GM23338 (cell line): ENCODE measurements at regions not wholly inside any gene's neighbourhood (a gene's known extent, or its start where the extent isn't known, plus 50 kb on each side); places are given as distances from the start of the nearest gene placed in this dataset.

Source experiments
- ATAC-seq: fragments of 200-7000 bp; cut with Tn5 transposase; 3 replicates; pipeline ENCODE4 v1.9.1; 2020
- DNase-seq: peaks from one replicate; pipeline ENCODE4 v3.0.0-alpha.2; 2015; ENCODE audit warnings: low spot score
- H2AFZ ChIP-seq: fragments of 200-600 bp; sonication (generic); 2 replicates; pipeline ENCODE4 v1.8.0; 2016; ENCODE audit warnings: antibody characterized with exemption, mild to moderate bottlenecking, moderate library complexity
- H3F3A ChIP-seq: fragments of 200-600 bp; sonication (generic); replicated peaks from 2 replicates; pipeline ENCODE4 v1.8.0; 2017; ENCODE audit warnings: antibody characterized with exemption, mixed run types, low read depth
- H3K27ac ChIP-seq: fragments of 200-600 bp; sonication (generic); 2 replicates; pipeline ENCODE4 v1.6.1; 2016; ENCODE audit warnings: low read depth
- H3K27me3 ChIP-seq: fragments of 200-600 bp; sonication (generic); 2 replicates; pipeline ENCODE4 v1.8.0; 2016; ENCODE audit warnings: mild to moderate bottlenecking, mixed run types, moderate library complexity; ENCODE audit not compliant: insufficient read depth
- H3K36me3 ChIP-seq: fragments of 200-600 bp; sonication (generic); 2 replicates; pipeline ENCODE4 v1.8.0; 2016; ENCODE audit warnings: mild to moderate bottlenecking; ENCODE audit not compliant: insufficient read depth
- H3K4me1 ChIP-seq: fragments of 200-600 bp; sonication (generic); 2 replicates; pipeline ENCODE4 v1.8.0; 2016; ENCODE audit warnings: mild to moderate bottlenecking, moderate library complexity; ENCODE audit not compliant: insufficient read depth
- H3K4me2 ChIP-seq: fragments of 200-600 bp; sonication (generic); 2 replicates; pipeline ENCODE4 v1.7.1; 2017; ENCODE audit warnings: mixed run types
- H3K4me3 ChIP-seq: fragments of 200-600 bp; sonication (generic); 2 replicates; pipeline ENCODE4 v1.6.1; 2016; ENCODE audit warnings: mixed run types
- H3K79me2 ChIP-seq: fragments of 200-600 bp; sonication (generic); replicated peaks from 2 replicates; pipeline ENCODE4 v1.8.0; 2017; ENCODE audit warnings: mild to moderate bottlenecking; ENCODE audit not compliant: insufficient read depth
- H3K9me2 ChIP-seq: fragments of 200-600 bp; sonication (generic); 2 replicates; pipeline ENCODE4 v1.8.0; 2017; ENCODE audit not compliant: insufficient read depth
- H4K20me1 ChIP-seq: fragments of 200-600 bp; sonication (generic); replicated peaks from 2 replicates; pipeline ENCODE4 v1.8.0; 2017; ENCODE audit warnings: mild to moderate bottlenecking; ENCODE audit not compliant: insufficient read depth
- H3K27ac Mint-ChIP-seq: 2 replicates; pipeline ENCODE4 v1.8.0; 2020; ENCODE audit warnings: inconsistent platforms, mild to moderate bottlenecking, moderate library complexity, mixed read lengths
- H3K27me3 Mint-ChIP-seq: 3 replicates; pipeline ENCODE4 v1.8.0; 2022; ENCODE audit warnings: low read depth, mild to moderate bottlenecking, moderate library complexity, mixed read lengths, inconsistent platforms; ENCODE audit not compliant: insufficient read depth, poor library complexity
- H3K36me3 Mint-ChIP-seq: 3 replicates; pipeline ENCODE4 v1.8.0; 2021; ENCODE audit warnings: low read depth, mild to moderate bottlenecking, inconsistent platforms, moderate library complexity, mixed read lengths
- H3K4me1 Mint-ChIP-seq: 3 replicates; pipeline ENCODE4 v1.8.0; 2020; ENCODE audit warnings: mild to moderate bottlenecking, inconsistent platforms, mixed read lengths
- H3K4me3 Mint-ChIP-seq: 3 replicates; pipeline ENCODE4 v1.8.0; 2021; ENCODE audit warnings: moderate library complexity, mild to moderate bottlenecking, inconsistent platforms, mixed read lengths
- H3K9me3 Mint-ChIP-seq: 3 replicates; pipeline ENCODE4 v1.8.0; 2020; ENCODE audit warnings: moderate library complexity, mild to moderate bottlenecking, inconsistent platforms, mixed read lengths
- CTCF ChIP-seq, 2 experiments: fragments of 200-600 bp in 1 of 2; sonication (generic) in 1 of 2; conservative IDR thresholded peaks; 2 replicates each; pipeline versions ENCODE4 v1.5.1 to v1.6.1; 2016 to 2017; ENCODE audit warnings: antibody characterized with exemption in 2 of 2, low read depth in 2 of 2, mild to moderate bottlenecking in 2 of 2, moderate library complexity in 1 of 2
- ETS1 ChIP-seq: IDR thresholded peaks from 2 replicates; pipeline ENCODE4 v1.6.1; 2016; ENCODE audit warnings: antibody characterized with exemption
- EZH2 ChIP-seq: fragments of 200-600 bp; sonication (generic); IDR thresholded peaks from one replicate; pipeline ENCODE4 v1.8.0; 2017; ENCODE audit warnings: antibody characterized with exemption, mild to moderate bottlenecking, low read depth; ENCODE audit not compliant: unreplicated experiment
- EZH2phosphoT487 ChIP-seq: fragments of 200-600 bp; sonication (generic); IDR thresholded peaks from one replicate; pipeline ENCODE4 v1.8.1; 2018; ENCODE audit warnings: antibody characterized with exemption; ENCODE audit not compliant: unreplicated experiment
- JUNB ChIP-seq: IDR thresholded peaks from one replicate; pipeline ENCODE4 v1.6.1; 2016; ENCODE audit warnings: antibody characterized with exemption; ENCODE audit not compliant: unreplicated experiment
- NANOG ChIP-seq: IDR thresholded peaks from 2 replicates; pipeline ENCODE4 v1.6.1; 2016; ENCODE audit warnings: antibody characterized with exemption, borderline replicate concordance
- POLR2AphosphoS5 ChIP-seq: IDR thresholded peaks from 2 replicates; pipeline ENCODE4 v1.6.1; 2016; ENCODE audit warnings: antibody characterized with exemption, low read depth
- REST ChIP-seq: IDR thresholded peaks from one replicate; pipeline ENCODE4 v1.6.1; 2018; ENCODE audit warnings: antibody characterized with exemption; ENCODE audit not compliant: unreplicated experiment
- STAT1 ChIP-seq: IDR thresholded peaks from one replicate; pipeline ENCODE4 v1.6.1; 2016; ENCODE audit warnings: antibody characterized with exemption; ENCODE audit not compliant: unreplicated experiment
- ZNF114 ChIP-seq: fragments of 250-450 bp; sonication (Bioruptor Pico); IDR thresholded peaks from 2 replicates; pipeline ENCODE4 v1.5.0; 2020; ENCODE audit warnings: mild to moderate bottlenecking, moderate library complexity
- ZNF462 ChIP-seq: fragments of 250-450 bp; sonication (Bioruptor Pico); IDR thresholded peaks from 2 replicates; pipeline ENCODE4 v1.5.0; 2020; ENCODE audit warnings: mild to moderate bottlenecking, moderate library complexity

- H3K4me3 ChIP-seq = no peak overlapping the region
- H3K27ac ChIP-seq = no peak overlapping the region
- no peak for ATAC-seq
- H3K9me2 ChIP-seq = peaks cover 4% of the 10 kb centered on the region
- H4K20me1 ChIP-seq = no peaks in the 10 kb centered on the region
- no peaks in the 10 kb centered on the region for H3K9me3 Mint-ChIP-seq
- H3K4me3 Mint-ChIP-seq = no peak overlapping the region
- no peaks in the 10 kb centered on the region for H3K79me2 ChIP-seq
- H3F3A ChIP-seq = no peaks in the 10 kb centered on the region
- no peaks in the 10 kb centered on the region for H3K36me3 ChIP-seq
- no peak for DNase-seq
- no peaks in the 10 kb centered on the region for H3K4me1 Mint-ChIP-seq
- no peak overlapping the region for H3K27ac Mint-ChIP-seq
- no peak overlapping the region for H3K4me2 ChIP-seq
- no peaks in the 10 kb centered on the region for H3K27me3 ChIP-seq
- TF ChIP-seq CTCF (conservative IDR thresholded peaks at IDR 0.05; ENCODE audit: low read depth in 2 of 2) (no peak), POLR2AphosphoS5 (no peak), REST (no peak), STAT1 (no peak), NANOG (no peak), ZNF114 (CRISPR knock-in tag) (no peak), EZH2phosphoT487 (no peak), ZNF462 (CRISPR knock-in tag) (no peak), ETS1 (no peak), EZH2 (no peak), JUNB (no peak)
- no peaks in the 10 kb centered on the region for H3K4me1 ChIP-seq
- H3K36me3 Mint-ChIP-seq = no peaks in the 10 kb centered on the region
- H2AFZ ChIP-seq = no peak overlapping the region
- peaks cover 1% of the 10 kb centered on the region for H3K27me3 Mint-ChIP-seq
Observed at GRCh38 chr1:57934745-57935144, 510.9 kb upstream of the DAB1 start.
